AG04449 (cell line): ENCODE measurements at regions not wholly inside any gene's neighbourhood (a gene's known extent, or its start where the extent isn't known, plus 50 kb on each side); places are given as distances from the start of the nearest gene placed in this dataset.

Experiments used
- CTCF ChIA-PET: fragments of 350-600 bp; formaldehyde crosslinking; extraction: SDS; loops from one replicate; lab custom pipeline; 2021; ENCODE audit warnings: antibody characterized with exemption; lab: Yijun Ruan, JAX
- POLR2A ChIA-PET: fragments of 400-600, 350-600 bp; formaldehyde crosslinking; extraction: SDS; loops from one replicate; lab custom pipeline; 2020; ENCODE audit warnings: antibody characterized with exemption, inconsistent platforms; lab: Yijun Ruan, JAX
- DNase-seq: peaks from one replicate; pipeline ENCODE4 v3.0.0-alpha.2; 2010; ENCODE audit warnings: low read depth, low spot score
- H3K4me3 ChIP-seq: 2 replicates; pipeline ENCODE4 v1.5.1; 2011; ENCODE audit warnings: low read depth, mild to moderate bottlenecking, control low read depth, low read length
- TF ChIP-seq, protein P1 (sequence below): IDR thresholded peaks from one replicate; pipeline ENCODE4 v1.5.1; 2011; ENCODE audit warnings: mild to moderate bottlenecking, moderate library complexity, low read length, control low read depth, inconsistent platforms; ENCODE audit not compliant: insufficient read depth; ENCODE audit errors: missing control alignments

DNA sequence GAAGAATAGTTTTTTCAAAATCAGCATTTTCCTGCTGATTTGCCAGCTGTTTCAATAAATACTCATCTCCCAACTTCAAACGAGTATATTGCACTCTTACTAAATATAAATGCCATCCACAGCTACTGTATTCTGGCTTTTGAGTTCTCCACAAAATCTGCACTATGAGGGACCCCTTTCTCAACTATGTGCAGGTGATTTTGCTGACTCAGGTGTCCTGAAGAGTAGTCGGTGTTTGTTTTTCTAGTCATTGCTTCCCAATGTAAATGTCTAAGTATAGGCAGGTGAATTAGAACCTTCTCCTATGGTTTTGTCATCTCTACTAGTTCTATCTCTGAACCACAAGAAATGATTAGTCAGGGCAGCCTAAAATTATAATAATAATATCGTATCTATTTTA lies 616.8 kb upstream of the MEF2C start:
- CTCF ChIA-PET: no interaction called here
- TF ChIP-seq, protein P1, sequence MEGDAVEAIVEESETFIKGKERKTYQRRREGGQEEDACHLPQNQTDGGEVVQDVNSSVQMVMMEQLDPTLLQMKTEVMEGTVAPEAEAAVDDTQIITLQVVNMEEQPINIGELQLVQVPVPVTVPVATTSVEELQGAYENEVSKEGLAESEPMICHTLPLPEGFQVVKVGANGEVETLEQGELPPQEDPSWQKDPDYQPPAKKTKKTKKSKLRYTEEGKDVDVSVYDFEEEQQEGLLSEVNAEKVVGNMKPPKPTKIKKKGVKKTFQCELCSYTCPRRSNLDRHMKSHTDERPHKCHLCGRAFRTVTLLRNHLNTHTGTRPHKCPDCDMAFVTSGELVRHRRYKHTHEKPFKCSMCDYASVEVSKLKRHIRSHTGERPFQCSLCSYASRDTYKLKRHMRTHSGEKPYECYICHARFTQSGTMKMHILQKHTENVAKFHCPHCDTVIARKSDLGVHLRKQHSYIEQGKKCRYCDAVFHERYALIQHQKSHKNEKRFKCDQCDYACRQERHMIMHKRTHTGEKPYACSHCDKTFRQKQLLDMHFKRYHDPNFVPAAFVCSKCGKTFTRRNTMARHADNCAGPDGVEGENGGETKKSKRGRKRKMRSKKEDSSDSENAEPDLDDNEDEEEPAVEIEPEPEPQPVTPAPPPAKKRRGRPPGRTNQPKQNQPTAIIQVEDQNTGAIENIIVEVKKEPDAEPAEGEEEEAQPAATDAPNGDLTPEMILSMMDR: no peak

DNA sequence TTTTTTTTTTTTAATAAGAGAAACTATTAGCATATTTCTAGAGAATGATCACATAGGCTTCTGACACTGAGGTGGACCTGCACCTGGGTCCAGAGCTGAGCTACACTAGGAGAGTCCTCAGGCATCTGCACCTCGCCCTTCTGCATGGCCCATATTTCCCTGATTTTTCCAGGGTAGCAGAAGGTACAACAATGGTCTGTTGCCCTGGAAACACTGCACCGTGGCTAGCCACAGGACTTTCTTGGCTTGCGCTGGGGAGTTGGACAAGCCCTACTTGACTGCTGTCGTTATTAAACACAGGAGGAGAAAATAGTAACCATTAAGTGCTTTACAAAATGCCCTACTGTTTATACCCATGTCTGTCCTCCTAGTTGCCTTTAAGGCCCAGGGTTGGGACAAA lies 615.7 kb upstream of the MEF2C start:
- DNase-seq: no peak
- CTCF ChIA-PET: no interaction called here
- POLR2A ChIA-PET: no interaction called here
- TF ChIP-seq, protein P1: no peak
- H3K4me3 ChIP-seq: no peak overlapping the region

More for the DNA sequence above, 616.8 kb upstream of the MEF2C start:
- POLR2A ChIA-PET: no interaction called here
- no peak for DNase-seq
- no peak overlapping the region for H3K4me3 ChIP-seq

DNA sequence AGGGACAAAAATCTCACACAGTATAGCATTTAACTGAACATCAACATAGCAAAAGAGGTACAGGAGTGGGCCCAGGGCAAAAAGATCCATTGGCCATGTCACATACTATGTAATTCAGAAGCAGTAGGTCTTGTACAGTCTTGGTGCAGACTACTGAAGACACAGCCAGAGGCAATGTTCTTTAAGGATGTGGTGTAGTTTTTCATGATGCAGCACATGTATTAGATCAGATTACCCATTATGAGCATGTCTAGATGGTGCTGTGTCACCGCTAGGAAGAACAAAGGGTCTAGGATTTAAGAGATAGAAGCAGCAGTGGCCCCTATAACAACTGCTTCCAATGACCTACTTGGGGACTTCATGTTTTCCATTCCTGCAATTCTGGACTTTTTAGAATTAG lies 610.4 kb upstream of the MEF2C start:
- ChIA-PET CTCF (no interaction called here), POLR2A (no interaction called here)
- no peak overlapping the region for H3K4me3 ChIP-seq
- TF ChIP-seq, protein P1: no peak
- no peak for DNase-seq

DNA sequence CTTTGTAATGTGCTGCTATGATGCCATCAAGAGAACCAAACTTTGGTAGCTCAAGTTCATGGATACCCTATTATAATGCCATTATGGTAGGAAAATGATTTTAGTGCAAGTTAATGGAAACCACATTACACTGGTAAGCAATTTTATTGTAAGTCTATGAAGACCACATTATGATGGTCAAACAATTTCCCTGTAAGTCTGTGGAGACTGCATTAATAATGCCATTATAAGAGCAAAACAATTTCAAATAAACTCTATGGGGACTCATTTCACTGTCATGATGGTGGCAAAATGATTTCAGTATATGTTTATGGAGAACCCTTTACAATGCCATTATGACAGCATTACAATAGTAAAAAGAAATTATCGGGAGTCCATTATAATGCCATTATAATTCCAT lies 602.0 kb upstream of the MEF2C start:
- ChIA-PET POLR2A (no interaction called here), CTCF (no interaction called here)
- TF ChIP-seq, protein P1: no peak
- no peak for DNase-seq
- H3K4me3 ChIP-seq: no peak overlapping the region

DNA sequence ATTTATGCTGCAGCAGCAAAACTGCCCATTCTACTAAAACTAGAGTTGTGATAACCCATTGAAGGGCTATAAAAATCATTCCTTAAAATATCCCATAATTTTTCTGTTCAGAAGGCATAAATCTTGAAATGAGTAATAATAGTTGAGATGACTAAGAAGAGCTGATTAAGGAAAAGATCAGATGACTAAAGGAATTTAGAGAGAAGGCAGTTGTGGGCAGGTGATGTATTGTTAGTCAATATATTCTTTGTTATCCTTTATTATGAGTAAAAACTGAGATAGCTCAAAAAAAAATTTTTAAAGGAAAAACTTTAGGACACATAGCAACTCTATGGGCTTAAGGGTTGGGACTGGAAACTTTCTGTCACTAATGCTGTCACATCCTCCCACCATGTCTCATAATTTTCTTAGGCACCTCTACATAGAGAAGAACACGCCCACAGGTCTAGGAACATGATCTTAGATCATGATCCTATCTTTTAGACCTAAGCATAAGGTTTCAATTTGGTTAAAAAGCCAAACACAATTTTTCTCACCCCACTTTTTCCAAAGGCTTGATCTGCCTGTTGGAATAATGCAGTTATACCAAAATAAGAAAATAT lies 597.5 kb upstream of the MEF2C start:
- TF ChIP-seq, protein P1: no peak
- ChIA-PET CTCF (interaction anchor here (1.3 kb wide), 1 partner anchor 11 kb away, joined by 3 read pairs; no protein-coding TSS in a partner anchor), POLR2A (no interaction called here)
- H3K4me3 ChIP-seq: no peak overlapping the region
- no peak for DNase-seq

DNA sequence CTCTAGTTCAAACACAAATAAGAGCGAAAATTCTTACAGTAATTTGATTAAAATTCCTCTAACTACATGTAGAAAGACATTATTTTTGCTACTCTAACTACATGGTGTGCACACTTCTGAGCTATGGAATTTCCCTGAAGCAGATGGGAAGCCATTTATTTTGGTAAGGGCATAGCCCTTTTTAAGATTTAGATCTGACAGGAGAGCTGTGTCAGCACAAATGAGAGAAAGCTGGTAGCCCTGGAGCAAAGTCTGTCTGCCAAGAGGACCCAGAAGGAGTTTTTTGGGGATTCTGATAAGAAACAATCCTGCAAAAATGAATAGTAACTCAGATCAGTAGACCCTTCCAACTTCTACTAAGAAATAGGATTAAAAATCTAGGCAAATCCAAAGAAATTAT lies 595.9 kb upstream of the MEF2C start:
- ChIA-PET POLR2A (no interaction called here), CTCF (no interaction called here)
- no peak for DNase-seq
- H3K4me3 ChIP-seq: no peak overlapping the region
- TF ChIP-seq, protein P1: no peak
